Suppressor macrophage treated with lipopolysaccharide for 4 hours (primary cell): ENCODE measurements at regions not wholly inside any gene's neighbourhood (a gene's known extent, or its start where the extent isn't known, plus 50 kb on each side); places are given as distances from the start of the nearest gene placed in this dataset.
"Not testable (repeated sequence)": the region's sequence is repeated elsewhere in the genome, so short reads cannot be mapped to it uniquely, and the experiment has no call there.

Source experiments
- DNase-seq: peaks from one replicate; pipeline ENCODE4 v3.0.0-alpha.2; 2020

- DNase-seq = no peak
Measured at GRCh38 chr4:92241094-92241493, 62.7 kb upstream of the GRID2 start.

- DNase-seq = no peak
Measured at GRCh38 chr4:92246384-92246783, 57.4 kb upstream of the GRID2 start.

GRCh38 chr4:92249541-92249940 lies 54.2 kb upstream of the GRID2 start:
- no peak for DNase-seq

GRCh38 chr4:92251711-92252110 lies 52.1 kb upstream of the GRID2 start:
- DNase-seq = no peak

GRCh38 chr4:92252358-92252757 lies 51.4 kb upstream of the GRID2 start:
- DNase-seq = not testable (repeated sequence)

- DNase-seq = no peak
Measured at GRCh38 chr4:92252846-92253245, 50.9 kb upstream of the GRID2 start.

- DNase-seq = no peak
Measured at GRCh38 chr4:92253550-92253949, 50.2 kb upstream of the GRID2 start.
